Suprapubic skin (tissue), 3 donors: ENCODE measurements at regions not wholly inside any gene's neighbourhood (a gene's known extent, or its start where the extent isn't known, plus 50 kb on each side); places are given as distances from the start of the nearest gene placed in this dataset.

Source experiments
- CTCF ChIP-seq, 2 donors: fragments of 200-600 bp in 1 of 2; fragments of 450-650 bp in 1 of 2; sonication (generic) in 1 of 2; IDR thresholded peaks; one replicate each; pipeline ENCODE4 v1.5.1; 2016 to 2019; ENCODE audit warnings: antibody characterized with exemption in 2 of 2, mild to moderate bottlenecking in 1 of 2, moderate library complexity in 1 of 2
- EP300 ChIP-seq: sonication (generic); formaldehyde crosslinking; IDR thresholded peaks from one replicate; pipeline ENCODE4 v1.6.1; 2017; ENCODE audit warnings: antibody characterized with exemption

GRCh38 chrX:122219226-122219625 is 964.9 kb upstream of the GRIA3 start:
- no peak for TF ChIP-seq CTCF (IDR thresholded peaks at IDR 0.05)
- TF ChIP-seq EP300, result no peak
